ENCODE measurements at regions not wholly inside any gene's neighbourhood (a gene's known extent, or its start where the extent isn't known, plus 50 kb on each side); places are given as distances from the start of the nearest gene placed in this dataset.

DNA sequence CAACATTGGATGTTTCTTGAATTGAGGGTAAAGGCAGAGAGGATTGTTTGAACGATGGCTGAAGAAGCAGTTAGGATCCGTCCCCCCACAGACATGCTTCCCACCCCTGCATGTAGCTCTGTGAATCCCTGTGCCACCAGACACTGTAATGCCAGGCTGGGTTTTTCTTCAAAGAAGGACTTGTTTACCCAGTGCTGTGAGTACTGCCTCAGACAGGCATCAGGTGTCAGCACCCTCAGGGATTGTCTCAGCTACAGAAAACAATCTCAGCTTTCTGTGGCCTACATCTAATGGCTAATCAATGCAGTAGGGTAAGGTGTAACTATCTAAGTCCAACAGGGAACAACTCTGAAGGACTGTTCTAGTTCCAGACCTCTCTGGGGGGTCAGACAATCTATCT lies 853.0 kb upstream of the EPHA7 start:
- TF ChIP-seq, protein P1, sequence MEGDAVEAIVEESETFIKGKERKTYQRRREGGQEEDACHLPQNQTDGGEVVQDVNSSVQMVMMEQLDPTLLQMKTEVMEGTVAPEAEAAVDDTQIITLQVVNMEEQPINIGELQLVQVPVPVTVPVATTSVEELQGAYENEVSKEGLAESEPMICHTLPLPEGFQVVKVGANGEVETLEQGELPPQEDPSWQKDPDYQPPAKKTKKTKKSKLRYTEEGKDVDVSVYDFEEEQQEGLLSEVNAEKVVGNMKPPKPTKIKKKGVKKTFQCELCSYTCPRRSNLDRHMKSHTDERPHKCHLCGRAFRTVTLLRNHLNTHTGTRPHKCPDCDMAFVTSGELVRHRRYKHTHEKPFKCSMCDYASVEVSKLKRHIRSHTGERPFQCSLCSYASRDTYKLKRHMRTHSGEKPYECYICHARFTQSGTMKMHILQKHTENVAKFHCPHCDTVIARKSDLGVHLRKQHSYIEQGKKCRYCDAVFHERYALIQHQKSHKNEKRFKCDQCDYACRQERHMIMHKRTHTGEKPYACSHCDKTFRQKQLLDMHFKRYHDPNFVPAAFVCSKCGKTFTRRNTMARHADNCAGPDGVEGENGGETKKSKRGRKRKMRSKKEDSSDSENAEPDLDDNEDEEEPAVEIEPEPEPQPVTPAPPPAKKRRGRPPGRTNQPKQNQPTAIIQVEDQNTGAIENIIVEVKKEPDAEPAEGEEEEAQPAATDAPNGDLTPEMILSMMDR (IDR thresholded peaks at IDR 0.05), result no peak
- no peak for TF ChIP-seq POLR2A (IDR thresholded peaks at IDR 0.05)

Data from right lobe of liver (tissue), 4 donors.